ENCODE measurements at regions not wholly inside any gene's neighbourhood (a gene's known extent, or its start where the extent isn't known, plus 50 kb on each side); places are given as distances from the start of the nearest gene placed in this dataset.

- TF ChIP-seq CTCF (conservative IDR thresholded peaks at IDR 0.05 in 1 of 2, IDR thresholded peaks at IDR 0.05 in 1 of 2; ENCODE audit: extremely low read depth in 1 of 2, insufficient read depth in 1 of 2, low read depth in 1 of 2, low read length in 2 of 2), result no peak
- TF ChIP-seq EZH2 (IDR thresholded peaks at IDR 0.05; ENCODE audit: borderline replicate concordance, low read length), result no peak
Observed at GRCh38 chr12:59844750-59845149, 248.9 kb downstream of the SLC16A7 start.

Measured in mammary epithelial cell (primary cell).